NCI-H1105 (cell line): ENCODE measurements at regions not wholly inside any gene's neighbourhood (a gene's known extent, or its start where the extent isn't known, plus 50 kb on each side); places are given as distances from the start of the nearest gene placed in this dataset.
"Not testable (repeated sequence)": the region's sequence is repeated elsewhere in the genome, so short reads cannot be mapped to it uniquely, and the experiment has no call there.

Experiments used
- DNase-seq: peaks from one replicate; lab custom pipeline; 2025; lab: John Stamatoyannopoulos, UW

GRCh38 chr2:116510117-116510671 lies 1304.3 kb upstream of the DDX18 start:
- peak; percentile 13 for DNase-seq

- no peak for DNase-seq
Observed at GRCh38 chr2:116511426-116511825, 1303.1 kb upstream of the DDX18 start.

- DNase-seq: peak; percentile 34
Observed at GRCh38 chr2:116513991-116514390, 1300.5 kb upstream of the DDX18 start.

- DNase-seq: no peak
Observed at GRCh38 chr2:116517936-116518335, 1296.6 kb upstream of the DDX18 start.

GRCh38 chr2:116537811-116538210 lies 1276.7 kb upstream of the DDX18 start:
- DNase-seq: no peak

- no peak for DNase-seq
Observed at GRCh38 chr2:116545286-116546068, 1269.0 kb upstream of the DDX18 start.

GRCh38 chr2:116552738-116553419 lies 1261.6 kb upstream of the DDX18 start:
- DNase-seq: not testable (repeated sequence)

- DNase-seq: no peak
Observed at GRCh38 chr2:116580209-116580608, 1234.3 kb upstream of the DDX18 start.

- no peak for DNase-seq
Observed at GRCh38 chr2:116582850-116583249, 1231.6 kb upstream of the DDX18 start.

- peak; percentile 39 for DNase-seq
Observed at GRCh38 chr2:116585669-116586327, 1228.7 kb upstream of the DDX18 start.

GRCh38 chr2:116586328-116586689 lies 1228.2 kb upstream of the DDX18 start:
- DNase-seq: no peak
